SK-MEL-5 (cell line): ENCODE measurements at regions not wholly inside any gene's neighbourhood (a gene's known extent, or its start where the extent isn't known, plus 50 kb on each side); places are given as distances from the start of the nearest gene placed in this dataset.

ENCODE experiments used
- DNase-seq: peaks from one replicate; pipeline ENCODE4 v3.0.0-alpha.2; 2016; ENCODE audit warnings: low read depth, low spot score
- in situ Hi-C: cut with HindIII; loops from 2 replicates; pipeline ENCODE4 v1.10.0; 2016; ENCODE audit warnings: low sequenced_read_pairs, high pct_unique_total_duplicates, low pct_unique_long_range_greater_than_20kb

GRCh38 chr5:146940295-146940694, 61.7 kb upstream of the PPP2R2B start:
- DNase-seq = no peak
- in situ Hi-C loops = no loop called here

GRCh38 chr5:146944019-146944418, 65.5 kb upstream of the PPP2R2B start:
- DNase-seq = no peak
- in situ Hi-C loops = no loop called here

- DNase-seq = no peak
- in situ Hi-C loops = no loop called here
These were observed 66.4 kb upstream of the PPP2R2B start for GRCh38 chr5:146944764-146945616.

GRCh38 chr5:146945617-146946084, 67.1 kb upstream of the PPP2R2B start:
- no peak for DNase-seq
- in situ Hi-C loops = no loop called here

GRCh38 chr5:146947181-146947941, 68.8 kb upstream of the PPP2R2B start:
- in situ Hi-C loops = no loop called here
- peak; percentile 51 for DNase-seq

GRCh38 chr5:146948666-146949065, 70.1 kb upstream of the PPP2R2B start:
- no peak for DNase-seq
- in situ Hi-C loops = no loop called here

GRCh38 chr5:146952168-146952567, 73.6 kb upstream of the PPP2R2B start:
- no peak for DNase-seq
- in situ Hi-C loops = no loop called here

GRCh38 chr5:146956217-146956616, 77.7 kb upstream of the PPP2R2B start:
- in situ Hi-C loops = no loop called here
- no peak for DNase-seq

GRCh38 chr5:146959360-146959759, 80.8 kb upstream of the PPP2R2B start:
- no peak for DNase-seq
- in situ Hi-C loops = no loop called here

- DNase-seq = peak; percentile 30
- in situ Hi-C loops = no loop called here
These were observed 84.3 kb upstream of the PPP2R2B start for GRCh38 chr5:146962801-146963355.

- in situ Hi-C loops = no loop called here
These were observed 87.5 kb upstream of the PPP2R2B start for GRCh38 chr5:146965761-146966659.

GRCh38 chr5:146967646-146968045, 89.1 kb upstream of the PPP2R2B start:
- no peak for DNase-seq
- in situ Hi-C loops = no loop called here

More at GRCh38 chr5:146965761-146966659, 87.5 kb upstream of the PPP2R2B start:
- DNase-seq = peak; percentile 90

GRCh38 chr5:146971401-146971800, 92.8 kb upstream of the PPP2R2B start:
- in situ Hi-C loops = no loop called here
- no peak for DNase-seq

GRCh38 chr5:146986469-146986868, 107.9 kb upstream of the PPP2R2B start:
- in situ Hi-C loops = no loop called here
- no peak for DNase-seq

GRCh38 chr5:146993876-146994530, 115.4 kb upstream of the PPP2R2B start:
- in situ Hi-C loops = no loop called here
- no peak for DNase-seq

GRCh38 chr5:146995878-146996277, 117.3 kb upstream of the PPP2R2B start:
- no peak for DNase-seq
- in situ Hi-C loops = no loop called here

GRCh38 chr5:147015405-147015804, 136.8 kb upstream of the PPP2R2B start:
- in situ Hi-C loops = no loop called here
- no peak for DNase-seq
